H1 (cell line): ENCODE measurements at regions not wholly inside any gene's neighbourhood (a gene's known extent, or its start where the extent isn't known, plus 50 kb on each side); places are given as distances from the start of the nearest gene placed in this dataset.

Experiments used
- CTCF ChIA-PET: fragments of 300-600 bp; sonication (Branson Sonifier 250); formaldehyde crosslinking; loops from one replicate; lab custom pipeline; 2021; ENCODE audit not compliant: partially characterized antibody; lab: Charles Lee
- POLR2A ChIA-PET: fragments of 300-600 bp; sonication (Branson Sonifier 250); formaldehyde crosslinking; loops from one replicate; lab custom pipeline; 2021; ENCODE audit warnings: inconsistent platforms; ENCODE audit not compliant: partially characterized antibody; lab: Charles Lee
- DNase-seq, 2 experiments: peaks; one replicate each; pipeline versions ENCODE4 v3.0.0 to v3.0.0-alpha.2; 2010 to 2022; ENCODE audit warnings: low spot score in 2 of 2, low read depth in 1 of 2, mixed read lengths in 1 of 2
- FAIRE-seq: peaks from 2 replicates; lab custom pipeline; 2011; peaks lifted over from hg19 to GRCh38; lab: Jason Lieb, UNC
- H2AFZ ChIP-seq: 2 replicates; pipeline ENCODE4 v1.8.1; 2012; ENCODE audit warnings: low read length, inconsistent platforms
- H2AK5ac ChIP-seq: 2 replicates; pipeline ENCODE4 v1.6.1; 2013; ENCODE audit warnings: low read depth, low read length
- H2BK120ac ChIP-seq: replicated peaks from 2 replicates; pipeline ENCODE3; 2013; ENCODE audit warnings: low read depth, low read length, inconsistent platforms
- H2BK12ac ChIP-seq: 2 replicates; pipeline ENCODE4 v1.6.1; 2013; ENCODE audit warnings: low read depth, low read length
- H2BK15ac ChIP-seq: 2 replicates; pipeline ENCODE4 v1.6.1; 2013; ENCODE audit warnings: low read length
- H2BK20ac ChIP-seq: 2 replicates; pipeline ENCODE4 v1.6.1; 2013; ENCODE audit warnings: low read length
- H2BK5ac ChIP-seq: 2 replicates; pipeline ENCODE4 v1.6.1; 2013; ENCODE audit warnings: low read depth, low read length
- H3K14ac ChIP-seq: 2 replicates; pipeline ENCODE4 v1.6.1; 2013; ENCODE audit warnings: inconsistent platforms; ENCODE audit not compliant: insufficient read length
- H3K18ac ChIP-seq: 2 replicates; pipeline ENCODE4 v1.6.1; 2013; ENCODE audit warnings: low read length; ENCODE audit errors: extremely low read depth
- H3K23ac ChIP-seq: 2 replicates; pipeline ENCODE4 v1.6.1; 2013; ENCODE audit warnings: inconsistent platforms; ENCODE audit not compliant: insufficient read length
- H3K23me2 ChIP-seq: 2 replicates; pipeline ENCODE4 v1.6.1; 2013; ENCODE audit warnings: low read depth, low read length
- H3K27ac ChIP-seq: 2 replicates; pipeline ENCODE4 v1.6.1; 2011; ENCODE audit warnings: low read depth, low read length, inconsistent platforms
- H3K27me3 ChIP-seq, 4 experiments: replicated peaks in 1 of 4; 1 replicate in 1 of 4; 2 replicates in 3 of 4; pipeline versions ENCODE4 v1.6.1 to v1.8.1; 2011 to 2013; ENCODE audit warnings: low read length in 3 of 4, mild to moderate bottlenecking in 3 of 4, inconsistent platforms in 2 of 4, mixed read lengths in 2 of 4, moderate library complexity in 1 of 4; ENCODE audit not compliant: control insufficient read depth in 3 of 4, insufficient read depth in 3 of 4; ENCODE audit errors: extremely low read depth in 1 of 4
- H3K36me3 ChIP-seq, 4 experiments: 2 replicates each; pipeline versions ENCODE4 v1.6.1 to v1.8.1; 2011 to 2013; ENCODE audit warnings: mild to moderate bottlenecking in 4 of 4, low read length in 3 of 4, moderate library complexity in 2 of 4, control low read depth in 1 of 4, inconsistent platforms in 1 of 4; ENCODE audit not compliant: insufficient read depth in 4 of 4, control insufficient read depth in 2 of 4
- H3K4ac ChIP-seq: replicated peaks from 2 replicates; pipeline ENCODE3; 2013; ENCODE audit warnings: low read length, low read depth, mixed read lengths, inconsistent platforms; ENCODE audit not compliant: insufficient read length
- H3K4me1 ChIP-seq, 4 experiments: replicated peaks in 1 of 4; 1 replicate in 1 of 4; 2 replicates in 3 of 4; pipeline versions ENCODE4 v1.6.1 to v1.8.1; 2011 to 2013; ENCODE audit warnings: low read length in 3 of 4, inconsistent platforms in 2 of 4, mixed read lengths in 1 of 4; ENCODE audit not compliant: insufficient read depth in 4 of 4, control insufficient read depth in 3 of 4
- H3K4me2 ChIP-seq, 2 experiments: 2 replicates each; pipeline versions ENCODE4 v1.6.1 to v1.8.1; 2011 to 2013; ENCODE audit warnings: low read depth in 2 of 2, low read length in 2 of 2, control low read depth in 1 of 2, inconsistent platforms in 1 of 2, mild to moderate bottlenecking in 1 of 2; ENCODE audit not compliant: insufficient read depth in 1 of 2
- H3K4me3 ChIP-seq, 4 experiments: fragments of 200-600, 300-600 bp in 1 of 4; sonication (generic), shearing (Covaris generic), sonication (Bioruptor Twin) in 1 of 4; 2 replicates each; pipeline versions ENCODE4 v1.5.1 to v1.8.1; 2011 to 2016; ENCODE audit warnings: low read length in 4 of 4, low read depth in 3 of 4, control low read depth in 2 of 4, inconsistent platforms in 2 of 4, mild to moderate bottlenecking in 2 of 4, mixed read lengths in 1 of 4, moderate library complexity in 1 of 4; ENCODE audit not compliant: insufficient read depth in 2 of 4; ENCODE audit errors: extremely low read depth in 1 of 4
- H3K56ac ChIP-seq: replicated peaks from 2 replicates; pipeline ENCODE3; 2013; ENCODE audit warnings: low read depth, mild to moderate bottlenecking, mixed read lengths, low read length, inconsistent platforms; ENCODE audit not compliant: insufficient read length
- H3K79me1 ChIP-seq: 2 replicates; pipeline ENCODE4 v1.6.1; 2013; ENCODE audit warnings: low read depth, low read length, control low read depth
- H3K79me2 ChIP-seq, 2 experiments: 2 replicates each; pipeline versions ENCODE4 v1.6.1 to v1.8.1; 2012 to 2013; ENCODE audit warnings: low read length in 2 of 2, mild to moderate bottlenecking in 2 of 2, inconsistent platforms in 1 of 2; ENCODE audit not compliant: insufficient read depth in 2 of 2, control insufficient read depth in 1 of 2
- H3K9ac ChIP-seq, 4 experiments: replicated peaks in 1 of 4; 1 replicate in 1 of 4; 2 replicates in 3 of 4; pipeline versions ENCODE4 v1.6.1 to v1.8.1; 2011 to 2013; ENCODE audit warnings: low read depth in 3 of 4, low read length in 3 of 4, control low read depth in 2 of 4, mild to moderate bottlenecking in 2 of 4, moderate library complexity in 2 of 4, inconsistent platforms in 1 of 4; ENCODE audit errors: extremely low read depth in 1 of 4
- H3K9me3 ChIP-seq, 2 experiments: 2 replicates each; pipeline versions ENCODE4 v1.6.1 to v1.8.1; 2012 to 2013; ENCODE audit warnings: mild to moderate bottlenecking in 2 of 2, moderate library complexity in 2 of 2, control low read depth in 1 of 2, inconsistent platforms in 1 of 2, low read depth in 1 of 2, low read length in 1 of 2, mixed read lengths in 1 of 2; ENCODE audit not compliant: insufficient read depth in 2 of 2
- H4K20me1 ChIP-seq, 2 experiments: replicated peaks in 1 of 2; 2 replicates each; pipeline versions ENCODE3 to v1.8.1; 2011 to 2013; ENCODE audit warnings: inconsistent platforms in 2 of 2, low read length in 2 of 2, mild to moderate bottlenecking in 1 of 2; ENCODE audit not compliant: insufficient read depth in 2 of 2, control insufficient read depth in 1 of 2
- H4K5ac ChIP-seq: 2 replicates; pipeline ENCODE4 v1.6.1; 2013; ENCODE audit warnings: low read length, low read depth, mixed read lengths, inconsistent platforms; ENCODE audit not compliant: insufficient read length
- H4K8ac ChIP-seq: 2 replicates; pipeline ENCODE4 v1.8.0; 2013; ENCODE audit warnings: mild to moderate bottlenecking, moderate library complexity, low read length, inconsistent platforms; ENCODE audit not compliant: insufficient read depth; ENCODE audit errors: extremely low read depth
- H4K91ac ChIP-seq: replicated peaks from 2 replicates; pipeline ENCODE3; 2013; ENCODE audit warnings: low read length, mixed read lengths, inconsistent platforms; ENCODE audit not compliant: insufficient read length
- CTBP2 ChIP-seq: IDR thresholded peaks from 2 replicates; pipeline ENCODE4 v1.7.0; 2011; ENCODE audit warnings: borderline replicate concordance, mild to moderate bottlenecking, moderate library complexity, mixed read lengths, low read length; ENCODE audit not compliant: insufficient read depth, insufficient read length
- EGR1 ChIP-seq: IDR thresholded peaks from 2 replicates; pipeline ENCODE4 v1.6.1; 2011; ENCODE audit warnings: low read depth, low read length, borderline replicate concordance
- KDM5A ChIP-seq: fragments of 200-600 bp; IDR thresholded peaks from 2 replicates; pipeline ENCODE4 v1.7.1; 2012; ENCODE audit warnings: mild to moderate bottlenecking, low read length, inconsistent platforms, mixed read lengths
- POU5F1 ChIP-seq: IDR thresholded peaks from 2 replicates; pipeline ENCODE4 v1.6.1; 2011; ENCODE audit warnings: low read depth, mild to moderate bottlenecking, low read length, moderate library complexity
- SIX5 ChIP-seq: IDR thresholded peaks from 2 replicates; pipeline ENCODE4 v1.6.1; 2011; ENCODE audit warnings: mild to moderate bottlenecking, low read depth, low read length
- SP1 ChIP-seq: IDR thresholded peaks from 2 replicates; pipeline ENCODE4 v1.6.1; 2011; ENCODE audit warnings: low read depth, low read length
- TEAD4 ChIP-seq: IDR thresholded peaks from 2 replicates; pipeline ENCODE4 v1.6.1; 2012; ENCODE audit warnings: low read depth, low read length, inconsistent platforms, mixed read lengths
- YY1 ChIP-seq: IDR thresholded peaks from 2 replicates; pipeline ENCODE4 v1.6.1; 2011; ENCODE audit warnings: low read depth, mild to moderate bottlenecking, low read length
- WGBS, 2 experiments: shearing (Covaris generic) in 1 of 2; methylation state at CpG; one replicate each; pipeline versions ENCODE4 v1.1.6 to v1.1.7; 2013 to 2015; ENCODE audit warnings: low lambda C conversion rate in 2 of 2, mixed read lengths in 2 of 2, inconsistent platforms in 1 of 2, low coverage in 1 of 2, missing lambda C conversion rate in 1 of 2; ENCODE audit not compliant: insufficient replicate concordance in 2 of 2, insufficient coverage in 1 of 2, insufficient read length in 1 of 2; ENCODE audit errors: extremely low coverage in 1 of 2, missing lambda C conversion rate in 1 of 2; 5-methylcytosine and 5-hydroxymethylcytosine counted together
- TF ChIP-seq, protein P1 (sequence below): IDR thresholded peaks from 2 replicates; pipeline ENCODE4 v1.6.1; 2012; ENCODE audit warnings: inconsistent platforms

GRCh38 chr7:4394736-4395135 lies 287.4 kb upstream of the FOXK1 start:
- Histone ChIP-seq H3K4me3 (no peak overlapping the region), H3K27ac (no peak overlapping the region), H3K23me2 (no peaks in the 10 kb centered on the region), H4K91ac (no peak overlapping the region), H2BK5ac (no peak overlapping the region), H3K79me1 (no peaks in the 10 kb centered on the region), H2BK15ac (no peak overlapping the region), H3K4me2 (no peak overlapping the region), H3K56ac (no peak overlapping the region), H3K79me2 (no peaks in the 10 kb centered on the region), H4K5ac (no peak overlapping the region), H3K23ac (no peak overlapping the region), H3K4me1 (no peaks in the 10 kb centered on the region), H3K14ac (no peak overlapping the region), H3K9me3 (peaks cover 22 to 47% of the 10 kb centered on the region in 2 experiments), H2BK120ac (no peak overlapping the region), H3K4ac (no peak overlapping the region), H4K20me1 (no peaks in the 10 kb centered on the region), H4K8ac (no peak overlapping the region), H3K9ac (no peak overlapping the region), H2AK5ac (no peak overlapping the region), H2BK20ac (no peak overlapping the region), H2AFZ (no peak overlapping the region), H3K27me3 (no peaks in the 10 kb centered on the region), H3K18ac (no peak overlapping the region), H2BK12ac (no peak overlapping the region), H3K36me3 (no peaks in the 10 kb centered on the region)
- DNase-seq (no peak), FAIRE-seq (no peak)
- POLR2A ChIA-PET: no interaction called here
- TF ChIP-seq CTBP2 (no peak), KDM5A (no peak), EGR1 (no peak), SIX5 (no peak), TEAD4 (no peak), YY1 (no peak), POU5F1 (no peak), SP1 (no peak)
- TF ChIP-seq, protein P1, sequence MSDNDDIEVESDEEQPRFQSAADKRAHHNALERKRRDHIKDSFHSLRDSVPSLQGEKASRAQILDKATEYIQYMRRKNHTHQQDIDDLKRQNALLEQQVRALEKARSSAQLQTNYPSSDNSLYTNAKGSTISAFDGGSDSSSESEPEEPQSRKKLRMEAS: no peak
- CTCF ChIA-PET: no interaction called here
- WGBS, 2 experiments: 80% methylated on average over 5 of the region's 5 CpGs; no CpG with 5 or more reads in 1 of the 2 experiments
